ENCODE measurements at regions not wholly inside any gene's neighbourhood (a gene's known extent, or its start where the extent isn't known, plus 50 kb on each side); places are given as distances from the start of the nearest gene placed in this dataset.

DNA sequence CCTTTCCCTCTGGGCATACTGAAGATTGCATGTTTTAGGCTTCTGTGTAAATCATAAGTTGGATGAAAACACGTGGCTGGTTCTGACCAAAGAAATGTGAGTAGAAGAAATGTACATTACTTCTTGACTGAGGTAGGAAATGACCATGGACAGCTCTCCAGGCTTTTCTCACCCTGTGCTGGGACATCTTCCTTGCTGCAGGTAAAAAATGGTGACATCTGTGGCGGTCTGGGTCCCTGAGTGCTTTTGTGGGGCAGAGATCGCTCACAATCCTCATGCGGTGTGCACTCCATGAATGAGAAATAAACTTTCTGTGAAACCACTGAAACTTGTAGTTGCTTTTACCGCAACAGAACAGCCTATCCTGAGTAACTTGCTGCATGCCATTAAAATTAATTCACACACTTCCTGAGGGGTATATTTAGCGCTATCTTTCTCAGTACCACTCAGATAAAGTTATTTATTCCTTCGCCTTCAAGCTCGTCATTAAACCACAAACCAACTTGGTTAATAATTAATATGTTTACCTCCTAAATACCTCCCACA, 730.4 kb downstream of the EFNA5 start:
- H3K4me1 ChIP-seq, result no peaks in the 10 kb centered on the region
- H3K27me3 ChIP-seq, result no peaks in the 10 kb centered on the region
- no peaks in the 10 kb centered on the region for H3K36me3 ChIP-seq
- no peak for DNase-seq
- H3K9me3 ChIP-seq (replicated peaks), result no peaks in the 10 kb centered on the region
- no peak overlapping the region for H3K4me3 ChIP-seq
- no peak overlapping the region for H3K27ac ChIP-seq

DNA sequence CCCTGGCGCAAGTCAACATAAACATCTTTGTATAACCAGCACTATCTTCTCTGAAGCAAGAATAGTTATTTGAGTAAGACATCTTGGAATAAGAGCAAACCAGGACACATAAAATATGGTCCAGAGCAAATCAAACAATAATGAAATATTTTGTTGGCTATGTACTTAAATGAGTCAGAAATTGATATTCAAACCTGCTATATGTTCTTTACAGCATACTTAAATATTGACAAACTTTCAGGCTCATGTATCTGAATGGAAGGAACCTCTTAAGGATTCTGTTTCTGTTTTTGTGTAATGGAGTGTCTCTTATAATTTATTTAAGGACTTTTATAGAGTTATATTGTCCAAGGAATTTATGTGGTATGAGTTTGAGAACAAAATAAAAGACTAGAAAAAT, 747.3 kb downstream of the EFNA5 start:
- no peak overlapping the region for H3K4me3 ChIP-seq
- H3K4me1 ChIP-seq, result no peaks in the 10 kb centered on the region
- H3K36me3 ChIP-seq, result no peaks in the 10 kb centered on the region
- H3K9me3 ChIP-seq (replicated peaks), result no peaks in the 10 kb centered on the region
- no peaks in the 10 kb centered on the region for H3K27me3 ChIP-seq
- H3K27ac ChIP-seq, result no peak overlapping the region
- no peak for DNase-seq

DNA sequence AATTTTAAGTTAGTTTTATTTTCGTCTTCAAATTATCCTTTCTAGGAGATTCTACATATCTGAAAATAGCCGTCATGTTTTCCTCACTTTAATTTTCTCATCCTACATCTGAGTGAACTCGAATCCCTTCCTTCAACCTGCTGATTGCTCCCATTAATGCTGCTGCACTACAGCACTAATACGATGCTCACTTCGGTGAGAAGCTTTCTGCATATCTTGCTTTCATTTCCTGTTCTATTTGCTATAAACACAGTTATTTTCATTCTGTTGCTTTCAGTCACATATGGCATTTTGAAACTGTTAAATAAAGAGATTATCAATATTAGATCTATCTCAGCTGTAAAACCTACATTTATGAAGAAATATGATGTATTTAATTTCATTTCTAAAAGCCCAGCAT, 749.2 kb downstream of the EFNA5 start:
- H3K9me3 ChIP-seq (replicated peaks), result no peaks in the 10 kb centered on the region
- H3K27ac ChIP-seq, result no peak overlapping the region
- no peaks in the 10 kb centered on the region for H3K4me1 ChIP-seq
- no peaks in the 10 kb centered on the region for H3K36me3 ChIP-seq
- no peak overlapping the region for H3K4me3 ChIP-seq
- no peak for DNase-seq
- no peaks in the 10 kb centered on the region for H3K27me3 ChIP-seq

DNA sequence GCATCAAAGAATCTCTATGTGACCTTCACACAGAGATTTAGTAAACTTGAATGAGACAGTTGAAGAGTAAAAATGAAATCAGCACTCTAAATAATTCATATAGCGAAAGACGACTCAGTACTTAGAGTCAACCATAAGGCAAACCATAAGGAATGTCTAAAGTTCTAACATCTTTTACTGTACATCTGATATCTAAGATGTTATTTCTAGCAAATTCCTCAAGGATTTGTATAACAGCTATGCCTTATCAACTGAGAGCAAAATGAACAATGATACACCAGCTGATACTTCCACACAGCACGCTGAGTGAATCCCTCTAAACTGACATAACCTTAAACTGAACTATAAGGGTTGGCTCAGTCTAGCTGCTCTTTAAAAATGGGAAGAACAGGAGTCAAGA, 760.3 kb downstream of the EFNA5 start:
- no peaks in the 10 kb centered on the region for H3K4me1 ChIP-seq
- no peaks in the 10 kb centered on the region for H3K27me3 ChIP-seq
- no peak for DNase-seq
- H3K9me3 ChIP-seq (replicated peaks), result no peaks in the 10 kb centered on the region
- no peak overlapping the region for H3K4me3 ChIP-seq
- H3K36me3 ChIP-seq, result no peaks in the 10 kb centered on the region
- no peak overlapping the region for H3K27ac ChIP-seq

DNA sequence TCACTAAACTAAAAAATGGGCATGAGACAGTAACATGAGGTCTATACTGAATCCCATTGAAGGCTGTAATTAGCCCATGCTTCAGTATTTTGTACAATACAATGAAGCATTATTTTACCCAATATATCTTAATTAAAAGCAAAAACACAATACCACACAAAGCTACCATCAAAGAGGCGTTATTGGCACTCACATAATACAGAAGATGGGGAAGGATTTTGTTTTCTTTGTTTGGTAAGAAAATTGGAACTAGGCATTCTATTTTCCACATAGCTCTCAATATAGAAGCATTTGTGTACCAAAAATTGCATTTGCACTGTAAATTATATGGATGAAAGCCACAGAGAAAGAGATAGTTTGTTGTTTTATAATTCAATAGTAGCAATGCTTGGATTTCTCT, 761.0 kb downstream of the EFNA5 start:
- Histone ChIP-seq H3K4me3 (no peak overlapping the region), H3K4me1 (no peaks in the 10 kb centered on the region), H3K27ac (no peak overlapping the region), H3K36me3 (no peaks in the 10 kb centered on the region), H3K9me3 (replicated peaks) (no peaks in the 10 kb centered on the region), H3K27me3 (no peaks in the 10 kb centered on the region)
- no peak for DNase-seq

DNA sequence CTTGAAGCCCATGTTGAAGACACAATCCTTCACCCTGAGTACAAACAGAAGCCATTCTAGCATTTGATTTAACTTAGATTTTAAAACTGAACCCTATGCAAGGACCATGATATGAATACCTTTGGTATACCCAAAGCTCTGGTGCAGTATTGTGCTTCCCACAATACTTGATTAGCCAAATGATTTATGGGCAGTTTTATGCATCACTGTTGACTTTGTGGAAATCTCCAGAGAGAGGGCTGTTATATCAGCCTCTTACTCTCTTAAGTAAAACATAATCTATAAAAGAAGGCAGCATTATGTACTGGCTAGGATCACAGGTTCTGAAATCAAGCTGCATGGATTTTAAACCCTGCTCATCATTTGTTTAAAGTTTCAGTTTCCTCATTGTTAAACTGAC, 762.8 kb downstream of the EFNA5 start:
- no peaks in the 10 kb centered on the region for H3K36me3 ChIP-seq
- H3K4me3 ChIP-seq, result no peak overlapping the region
- no peaks in the 10 kb centered on the region for H3K27me3 ChIP-seq
- no peaks in the 10 kb centered on the region for H3K4me1 ChIP-seq
- H3K27ac ChIP-seq, result no peak overlapping the region
- no peak for DNase-seq
- no peaks in the 10 kb centered on the region for H3K9me3 ChIP-seq (replicated peaks)

DNA sequence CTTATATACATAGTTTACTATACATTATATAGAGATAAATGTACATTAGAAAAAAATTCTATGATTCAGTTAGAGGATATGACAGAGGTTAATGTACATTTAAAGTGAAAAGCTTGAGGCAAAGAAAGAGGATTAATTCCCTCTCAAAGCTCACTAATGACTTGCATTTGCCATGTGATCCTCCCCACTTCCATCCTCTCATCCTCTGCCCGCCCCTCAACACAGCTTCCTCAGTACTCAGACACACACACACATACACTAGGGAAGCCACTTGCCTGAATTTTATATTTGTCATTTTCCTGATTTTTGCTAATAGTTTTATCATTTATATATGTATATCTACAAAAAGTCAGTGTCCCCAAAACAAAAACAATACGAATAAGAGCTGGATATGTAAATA, 764.5 kb downstream of the EFNA5 start:
- DNase-seq, result no peak
- Histone ChIP-seq H3K4me3 (no peak overlapping the region), H3K36me3 (no peaks in the 10 kb centered on the region), H3K27me3 (no peaks in the 10 kb centered on the region), H3K9me3 (replicated peaks) (no peaks in the 10 kb centered on the region), H3K27ac (no peak overlapping the region), H3K4me1 (no peaks in the 10 kb centered on the region)

DNA sequence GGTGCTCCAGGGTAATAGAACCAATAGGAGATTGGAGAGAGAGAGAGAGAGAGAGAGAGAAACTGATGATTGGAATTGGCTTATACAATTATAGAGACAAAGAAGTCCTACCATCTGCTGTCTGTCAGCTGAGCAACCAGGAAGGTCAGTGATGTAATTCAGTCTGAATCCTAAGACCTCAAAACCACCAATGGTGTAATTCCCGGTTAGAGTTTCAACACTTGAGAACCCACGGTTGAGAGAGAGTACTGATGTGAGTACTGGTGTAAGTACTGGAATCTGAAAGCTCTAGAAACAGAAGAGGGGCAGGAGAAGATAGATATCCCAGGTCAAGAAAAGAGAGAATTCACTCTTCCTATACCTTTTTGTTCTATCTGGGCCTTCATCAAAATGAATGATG, 775.8 kb downstream of the EFNA5 start:
- Histone ChIP-seq H3K4me3 (no peak overlapping the region), H3K27ac (no peak overlapping the region), H3K27me3 (no peaks in the 10 kb centered on the region), H3K36me3 (no peaks in the 10 kb centered on the region), H3K9me3 (replicated peaks) (no peaks in the 10 kb centered on the region; the same call in 1 of the 2 replicates), H3K4me1 (peaks cover 3% of the 10 kb centered on the region; the same call in 1 of the 2 replicates)
- DNase-seq, result peak; percentile 13 to 53

DNA sequence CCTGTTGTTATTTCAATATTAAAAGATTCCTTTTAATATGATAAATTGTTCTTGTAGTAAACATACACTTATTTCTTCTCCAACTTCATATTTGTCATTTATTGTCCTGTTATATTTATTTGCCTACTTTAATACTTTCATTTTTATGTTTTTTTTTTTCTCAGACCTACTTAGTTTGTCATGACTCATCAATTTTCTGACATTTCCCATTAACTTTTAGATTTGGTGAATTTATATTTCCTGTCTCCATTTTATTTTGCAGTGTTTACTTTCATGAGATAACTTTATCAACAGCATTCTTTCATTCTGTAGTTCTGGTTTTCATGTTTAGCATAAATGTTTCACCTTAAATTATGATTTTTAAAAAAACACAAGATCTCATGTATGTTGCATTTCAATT, 788.7 kb downstream of the EFNA5 start:
- Histone ChIP-seq H3K27me3 (no peaks in the 10 kb centered on the region), H3K4me3 (no peak overlapping the region), H3K9me3 (replicated peaks) (no peaks in the 10 kb centered on the region; the same call in 1 of the 2 replicates), H3K36me3 (no peaks in the 10 kb centered on the region), H3K27ac (no peak overlapping the region), H3K4me1 (no peaks in the 10 kb centered on the region)
- no peak for DNase-seq

DNA sequence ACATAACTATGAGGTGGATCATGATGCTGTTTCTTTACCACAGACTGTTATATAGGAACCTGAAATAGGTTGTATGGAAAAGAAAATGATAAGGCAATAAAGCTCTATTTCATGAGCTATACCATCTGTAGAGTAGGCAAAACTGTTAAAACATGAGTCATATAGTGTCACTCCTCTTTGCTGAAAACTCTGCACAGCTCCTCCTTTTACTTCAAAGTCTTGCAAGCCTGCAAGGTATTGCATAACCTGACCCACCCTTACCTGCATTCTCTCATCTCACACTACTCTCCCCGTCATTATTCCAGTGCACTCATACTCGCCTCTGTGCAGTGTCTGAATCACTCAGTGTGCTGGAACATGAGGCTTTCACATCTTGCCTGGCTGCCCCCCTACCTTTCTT, 790.1 kb downstream of the EFNA5 start:
- H3K9me3 ChIP-seq (replicated peaks), result peaks cover 4% of the 10 kb centered on the region; the same call in 1 of the 2 replicates

DNA sequence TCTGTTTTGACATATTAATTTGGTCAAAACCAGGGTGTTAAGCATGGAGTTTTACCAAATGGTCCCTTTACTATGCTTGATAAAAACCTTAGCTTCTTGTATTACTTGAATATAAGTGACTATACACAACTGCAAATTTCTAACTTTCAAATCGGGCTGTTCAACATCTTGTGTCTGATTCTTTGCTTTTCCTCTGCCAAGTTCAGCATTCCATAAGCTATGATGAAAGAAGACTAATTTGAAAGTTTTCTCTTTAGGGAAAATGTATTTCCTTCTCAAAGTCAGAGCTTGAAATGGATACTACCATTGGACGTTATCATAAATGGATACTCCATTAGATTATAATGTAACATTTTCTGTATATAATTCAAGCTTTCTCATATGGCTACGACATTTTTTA, 792.9 kb downstream of the EFNA5 start:
- no peak overlapping the region for H3K4me3 ChIP-seq
- H3K27me3 ChIP-seq, result no peaks in the 10 kb centered on the region
- H3K27ac ChIP-seq, result no peak overlapping the region
- no peaks in the 10 kb centered on the region for H3K36me3 ChIP-seq
- no peaks in the 10 kb centered on the region for H3K4me1 ChIP-seq
- no peak for DNase-seq
- peaks cover 4% of the 10 kb centered on the region; the same call in 1 of the 2 replicates for H3K9me3 ChIP-seq (replicated peaks)

More for the DNA sequence above, 790.1 kb downstream of the EFNA5 start:
- no peaks in the 10 kb centered on the region for H3K27me3 ChIP-seq
- H3K27ac ChIP-seq, result no peak overlapping the region
- no peak overlapping the region for H3K4me3 ChIP-seq
- no peaks in the 10 kb centered on the region for H3K36me3 ChIP-seq
- no peak for DNase-seq
- H3K4me1 ChIP-seq, result no peaks in the 10 kb centered on the region

DNA sequence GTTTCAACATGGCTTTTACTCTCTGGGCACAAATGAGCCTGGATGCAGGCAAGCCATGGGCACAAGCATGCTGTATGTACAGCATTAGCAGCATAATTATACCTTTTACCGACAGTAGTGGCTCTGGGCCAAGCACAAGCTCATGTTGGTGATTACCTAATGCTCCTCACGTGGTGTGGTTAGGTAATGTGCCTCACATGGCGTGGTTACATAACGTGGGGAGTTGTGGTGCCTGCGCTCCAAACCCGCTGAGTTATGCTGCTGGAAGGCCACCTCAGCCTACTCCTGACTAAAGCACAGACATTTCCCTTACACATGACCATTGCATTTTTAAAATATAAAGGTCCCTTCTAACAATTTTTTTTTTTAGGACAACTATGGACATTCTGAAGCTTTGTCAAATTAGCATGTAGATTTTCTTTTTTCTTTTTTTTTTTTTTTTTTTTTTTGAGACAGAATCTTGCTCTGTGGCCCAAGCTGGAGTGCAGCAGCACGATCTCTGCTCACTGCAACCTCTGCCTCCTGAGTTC, 794.0 kb downstream of the EFNA5 start:
- Histone ChIP-seq H3K4me3 (no peak overlapping the region), H3K36me3 (no peaks in the 10 kb centered on the region), H3K27me3 (no peaks in the 10 kb centered on the region), H3K9me3 (replicated peaks) (peaks cover 4% of the 10 kb centered on the region; the same call in 1 of the 2 replicates), H3K27ac (no peak overlapping the region), H3K4me1 (no peaks in the 10 kb centered on the region)
- peak in 1 of 2 experiments; percentile 15 for DNase-seq

DNA sequence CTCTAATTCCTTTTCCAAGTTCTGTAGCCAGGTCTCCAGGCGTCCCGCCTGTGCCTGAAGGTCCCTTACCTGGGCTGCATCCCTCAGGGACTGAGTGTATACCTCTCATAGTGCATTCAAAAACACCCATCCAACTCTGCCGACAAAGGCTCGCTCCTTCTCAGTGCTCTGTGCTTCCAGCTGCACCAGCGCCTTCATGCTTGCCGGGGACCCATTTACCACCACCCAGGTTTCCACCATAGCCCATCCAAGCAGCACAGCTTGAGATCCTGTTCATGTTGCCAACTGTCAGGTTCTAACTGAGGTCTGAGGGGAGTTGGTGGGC, 794.5 kb downstream of the EFNA5 start:
- Histone ChIP-seq H3K4me3 (no peak overlapping the region), H3K9me3 (replicated peaks) (peaks cover 4% of the 10 kb centered on the region; the same call in 1 of the 2 replicates), H3K27ac (no peak overlapping the region), H3K36me3 (no peaks in the 10 kb centered on the region), H3K4me1 (no peaks in the 10 kb centered on the region), H3K27me3 (no peaks in the 10 kb centered on the region)
- no peak for DNase-seq

DNA sequence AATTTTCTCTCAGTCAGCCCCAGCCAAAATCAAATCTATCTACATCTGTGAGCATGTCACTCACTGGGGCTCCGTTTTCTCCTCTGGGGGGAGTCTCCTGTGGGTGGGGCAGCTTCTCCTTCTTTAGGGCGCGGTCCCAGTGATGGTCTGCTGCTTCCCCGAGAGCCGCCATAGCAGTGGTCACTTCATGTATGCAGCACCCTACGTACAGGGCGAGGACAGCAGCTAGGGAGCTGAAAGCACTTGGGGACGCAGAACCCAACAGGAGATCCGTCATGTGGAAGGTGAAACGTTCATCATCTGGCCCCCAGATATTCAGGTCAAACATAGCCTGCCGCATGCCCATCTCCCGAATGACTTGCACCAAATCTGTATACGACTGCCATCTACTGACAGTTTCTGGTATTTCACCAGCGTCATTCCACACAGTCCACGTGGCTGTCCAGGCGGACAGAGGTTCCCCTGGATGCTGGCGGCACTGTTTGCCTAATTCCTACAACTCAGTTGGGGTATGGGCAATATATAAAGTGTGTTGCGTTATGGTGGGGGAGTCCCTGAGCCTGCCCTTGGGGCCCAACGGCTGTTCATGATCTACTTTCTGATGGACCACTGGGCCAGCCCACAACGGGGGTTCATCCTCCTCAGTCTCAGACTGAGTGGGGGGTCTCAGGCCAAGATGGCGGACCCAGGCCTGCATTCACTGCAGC, 795.0 kb downstream of the EFNA5 start:
- Histone ChIP-seq H3K27me3 (no peaks in the 10 kb centered on the region), H3K4me1 (no peaks in the 10 kb centered on the region), H3K27ac (no peak overlapping the region), H3K4me3 (no peak overlapping the region), H3K9me3 (replicated peaks) (peaks cover 4% of the 10 kb centered on the region; the same call in 1 of the 2 replicates), H3K36me3 (no peaks in the 10 kb centered on the region)
- peak in 1 of 2 experiments; percentile 30 for DNase-seq

DNA sequence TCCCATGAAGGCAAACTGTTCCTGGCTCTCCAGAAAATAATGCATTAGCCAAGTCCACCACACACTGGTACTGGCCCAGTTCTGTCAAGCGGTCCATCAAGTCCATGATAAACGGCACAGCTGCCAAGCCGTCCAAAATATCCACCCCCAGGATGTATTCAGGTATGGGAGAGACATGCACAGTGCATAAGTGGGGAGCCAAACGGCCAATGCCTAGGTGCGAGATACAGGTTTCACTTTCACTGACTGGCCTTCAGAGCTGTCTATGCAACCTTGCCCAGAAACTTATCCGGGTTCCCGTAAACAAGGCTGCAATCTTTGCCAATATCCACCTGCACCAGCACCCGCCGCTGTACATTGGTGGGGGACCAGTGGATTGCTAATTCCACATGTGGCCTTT, 795.8 kb downstream of the EFNA5 start:
- no peaks in the 10 kb centered on the region for H3K36me3 ChIP-seq
- no peak for DNase-seq
- H3K27me3 ChIP-seq, result no peaks in the 10 kb centered on the region
- H3K4me1 ChIP-seq, result no peaks in the 10 kb centered on the region
- H3K27ac ChIP-seq, result no peak overlapping the region
- H3K9me3 ChIP-seq (replicated peaks), result peaks cover 4% of the 10 kb centered on the region; the same call in 1 of the 2 replicates
- no peak overlapping the region for H3K4me3 ChIP-seq

DNA sequence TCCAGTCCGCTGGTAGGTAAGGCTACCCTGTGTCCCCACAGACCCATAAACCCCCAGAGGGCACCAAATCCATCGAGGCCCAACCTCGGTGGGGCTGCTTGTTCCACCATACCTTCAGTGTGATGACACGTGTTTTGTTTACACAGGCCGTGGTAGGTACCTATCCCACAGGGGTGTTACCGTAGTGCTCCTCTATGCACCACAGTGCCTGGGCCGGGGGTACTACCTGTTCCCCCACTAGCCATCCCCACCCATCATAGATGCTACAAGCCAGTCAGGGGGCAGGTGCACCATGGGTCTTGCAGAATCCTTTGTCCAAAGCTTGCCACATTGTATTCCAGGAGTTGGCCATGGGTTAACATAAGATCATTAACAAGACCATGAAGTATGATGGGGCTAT, 796.2 kb downstream of the EFNA5 start:
- H3K4me1 ChIP-seq, result no peaks in the 10 kb centered on the region
- H3K27me3 ChIP-seq, result no peaks in the 10 kb centered on the region
- no peak overlapping the region for H3K27ac ChIP-seq
- peaks cover 4% of the 10 kb centered on the region; the same call in 1 of the 2 replicates for H3K9me3 ChIP-seq (replicated peaks)
- no peaks in the 10 kb centered on the region for H3K36me3 ChIP-seq
- no peak for DNase-seq
- H3K4me3 ChIP-seq, result no peak overlapping the region

All from SJCRH30 (cell line).